H9 (cell line): ENCODE measurements at regions not wholly inside any gene's neighbourhood (a gene's known extent, or its start where the extent isn't known, plus 50 kb on each side); places are given as distances from the start of the nearest gene placed in this dataset.

Experiments
- DNase-seq: peaks from one replicate; pipeline ENCODE4 v3.0.0-alpha.2; 2017
- H2AFZ ChIP-seq: one replicate; pipeline ENCODE4 v1.6.1; 2013; ENCODE audit warnings: mild to moderate bottlenecking, low read length, control low read depth, moderate library complexity
- H2AK5ac ChIP-seq: 2 replicates; pipeline ENCODE4 v1.6.1; 2013; ENCODE audit warnings: low read length, control low read depth, mixed read lengths; ENCODE audit not compliant: insufficient read length
- H2BK120ac ChIP-seq: one replicate; pipeline ENCODE4 v1.6.1; 2013; ENCODE audit warnings: low read depth, mild to moderate bottlenecking, low read length, control low read depth, inconsistent platforms; ENCODE audit not compliant: poor library complexity, severe bottlenecking
- H2BK12ac ChIP-seq: 2 replicates; pipeline ENCODE4 v1.6.1; 2013; ENCODE audit warnings: low read length, control low read depth, mixed read lengths, low read depth; ENCODE audit not compliant: insufficient read length
- H2BK15ac ChIP-seq: 2 replicates; pipeline ENCODE4 v1.6.1; 2013; ENCODE audit warnings: low read depth, low read length, control low read depth
- H2BK20ac ChIP-seq: one replicate; pipeline ENCODE4 v1.6.1; 2013; ENCODE audit warnings: low read depth, mild to moderate bottlenecking, low read length, control low read depth, inconsistent platforms; ENCODE audit not compliant: poor library complexity, severe bottlenecking
- H2BK5ac ChIP-seq: 2 replicates; pipeline ENCODE4 v1.6.1; 2013; ENCODE audit warnings: low read length, control low read depth, mixed read lengths; ENCODE audit not compliant: insufficient read length
- H3K14ac ChIP-seq: 2 replicates; pipeline ENCODE4 v1.6.1; 2013; ENCODE audit warnings: low read length, control low read depth; ENCODE audit not compliant: insufficient read depth
- H3K18ac ChIP-seq: 2 replicates; pipeline ENCODE4 v1.6.1; 2013; ENCODE audit warnings: low read depth, mild to moderate bottlenecking, mixed read lengths, low read length, control low read depth; ENCODE audit not compliant: insufficient read length
- H3K23ac ChIP-seq: 2 replicates; pipeline ENCODE4 v1.6.1; 2013; ENCODE audit warnings: low read length, control low read depth, mixed read lengths, low read depth; ENCODE audit not compliant: insufficient read length
- H3K23me2 ChIP-seq: 2 replicates; pipeline ENCODE4 v1.6.1; 2013; ENCODE audit warnings: low read depth, mild to moderate bottlenecking, mixed read lengths, low read length, control low read depth; ENCODE audit not compliant: insufficient read length, poor library complexity, severe bottlenecking
- H3K27ac ChIP-seq: 2 replicates; pipeline ENCODE4 v1.5.1; 2013; ENCODE audit warnings: low read length, control low read depth, mixed read lengths, low read depth; ENCODE audit not compliant: insufficient read length
- H3K27me3 ChIP-seq: 2 replicates; pipeline ENCODE4 v1.6.1; 2013; ENCODE audit warnings: low read length, control low read depth, inconsistent platforms; ENCODE audit not compliant: insufficient read depth
- H3K4ac ChIP-seq: 2 replicates; pipeline ENCODE4 v1.6.1; 2013; ENCODE audit warnings: low read depth, mild to moderate bottlenecking, control low read depth, inconsistent platforms, low read length, moderate library complexity
- H3K4me1 ChIP-seq: 2 replicates; pipeline ENCODE4 v1.6.1; 2013; ENCODE audit warnings: low read length, control low read depth, inconsistent platforms; ENCODE audit not compliant: insufficient read depth
- H3K4me2 ChIP-seq: 2 replicates; pipeline ENCODE4 v1.6.1; 2013; ENCODE audit warnings: low read length, control low read depth, mixed read lengths; ENCODE audit not compliant: insufficient read length, insufficient read depth
- H3K56ac ChIP-seq: 2 replicates; pipeline ENCODE4 v1.6.1; 2013; ENCODE audit warnings: low read depth, mild to moderate bottlenecking, mixed read lengths, low read length, control low read depth; ENCODE audit not compliant: insufficient read length
- H3K79me1 ChIP-seq: 2 replicates; pipeline ENCODE4 v1.6.1; 2013; ENCODE audit warnings: low read depth, mild to moderate bottlenecking, moderate library complexity, low read length, control low read depth, inconsistent platforms; ENCODE audit not compliant: insufficient read depth, poor library complexity, severe bottlenecking
- H3K79me2 ChIP-seq: 2 replicates; pipeline ENCODE4 v1.6.1; 2013; ENCODE audit warnings: low read length, control low read depth, inconsistent platforms; ENCODE audit not compliant: insufficient read depth
- H3K9ac ChIP-seq: 2 replicates; pipeline ENCODE4 v1.6.1; 2013; ENCODE audit warnings: low read length, control low read depth, mixed read lengths; ENCODE audit not compliant: insufficient read length; ENCODE audit errors: extremely low read depth
- H3K9me3 ChIP-seq: one replicate; pipeline ENCODE4 v1.6.1; 2013; ENCODE audit warnings: low read depth, low read length, inconsistent platforms; ENCODE audit not compliant: control insufficient read depth
- H3T11ph ChIP-seq: one replicate; pipeline ENCODE4 v1.6.1; 2013; ENCODE audit warnings: mild to moderate bottlenecking, low read length, control low read depth, inconsistent platforms
- H4K20me1 ChIP-seq: one replicate; pipeline ENCODE4 v1.6.1; 2013; ENCODE audit not compliant: control insufficient read depth, insufficient read length, insufficient read depth
- H4K5ac ChIP-seq: 2 replicates; pipeline ENCODE4 v1.6.1; 2013; ENCODE audit warnings: low read depth, mild to moderate bottlenecking, mixed read lengths, low read length, control low read depth; ENCODE audit not compliant: insufficient read length
- H4K8ac ChIP-seq: replicated peaks from 2 replicates; pipeline ENCODE4 v1.6.1; 2013; ENCODE audit warnings: low read length, control low read depth, mixed read lengths, low read depth; ENCODE audit not compliant: insufficient read length
- H4K91ac ChIP-seq: 2 replicates; pipeline ENCODE4 v1.6.1; 2013; ENCODE audit warnings: low read depth, mild to moderate bottlenecking, moderate library complexity, mixed read lengths, low read length, control low read depth; ENCODE audit not compliant: insufficient read length
- H3K27ac Mint-ChIP-seq, 3 experiments: 2 replicates in 2 of 3; 3 replicates in 1 of 3; pipeline ENCODE4 v1.8.0; 2020 to 2021; ENCODE audit warnings: mixed read lengths in 3 of 3, mild to moderate bottlenecking in 1 of 3, moderate library complexity in 1 of 3
- H3K27me3 Mint-ChIP-seq: 2 replicates; pipeline ENCODE4 v1.8.0; 2021; ENCODE audit warnings: low read depth, mild to moderate bottlenecking, moderate library complexity, mixed read lengths
- H3K36me3 Mint-ChIP-seq, 3 experiments: 2 replicates in 2 of 3; 3 replicates in 1 of 3; pipeline ENCODE4 v1.8.0; 2020 to 2021; ENCODE audit warnings: low read depth in 3 of 3, mixed read lengths in 3 of 3; ENCODE audit not compliant: insufficient read depth in 1 of 3
- H3K4me1 Mint-ChIP-seq, 2 experiments: 2 replicates each; pipeline ENCODE4 v1.8.0; 2020; ENCODE audit warnings: mixed read lengths in 2 of 2
- H3K4me3 Mint-ChIP-seq, 2 experiments: 2 replicates in 1 of 2; 3 replicates in 1 of 2; pipeline ENCODE4 v1.8.0; 2020 to 2021; ENCODE audit warnings: mild to moderate bottlenecking in 2 of 2, mixed read lengths in 2 of 2, moderate library complexity in 1 of 2
- H3K9me3 Mint-ChIP-seq, 2 experiments: 2 replicates in 1 of 2; 3 replicates in 1 of 2; pipeline ENCODE4 v1.8.0; 2020; ENCODE audit warnings: mild to moderate bottlenecking in 2 of 2, mixed read lengths in 2 of 2, moderate library complexity in 1 of 2
- WGBS: extraction: QIAGEN DNeasy Blood & Tissue Kit; methylation state at CpG from one replicate; pipeline ENCODE4 v1.1.7; 2013; ENCODE audit warnings: missing lambda C conversion rate, low lambda C conversion rate, mixed read lengths; ENCODE audit not compliant: insufficient read length; ENCODE audit errors: extremely low coverage; 5-methylcytosine and 5-hydroxymethylcytosine counted together
- TF ChIP-seq, protein P1 (sequence below): fragments of 200-600 bp; sonication (generic); conservative IDR thresholded peaks from 3 replicates; pipeline ENCODE4 v1.8.0; 2021; ENCODE audit warnings: antibody characterized with exemption, mild to moderate bottlenecking

DNA sequence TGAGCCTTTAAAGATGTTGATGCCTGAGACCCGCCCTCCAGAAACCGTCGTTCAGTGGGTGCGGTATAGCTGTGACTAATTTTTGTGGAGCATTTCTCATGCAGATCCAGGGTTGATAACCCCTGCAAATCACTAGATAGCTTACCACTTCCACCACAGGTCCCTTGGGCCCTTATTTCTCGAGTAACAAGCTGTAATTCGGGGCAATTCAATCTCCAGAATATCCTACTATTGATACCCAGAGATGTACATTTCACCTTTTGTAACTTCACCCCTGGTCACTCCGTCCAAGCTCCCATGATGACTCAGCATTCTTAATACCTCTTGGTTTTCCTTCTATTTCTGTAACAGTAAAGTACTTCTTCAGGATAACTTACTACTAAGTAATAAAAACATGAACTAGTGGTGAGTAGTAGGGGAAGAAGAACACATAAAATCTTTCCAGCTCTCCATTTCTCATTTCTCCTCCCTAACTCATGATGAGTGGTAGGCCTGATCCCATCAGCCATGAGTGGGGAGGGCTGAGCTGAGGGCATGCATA is 71.9 kb upstream of the UBL3 start:
- no peak overlapping the region for H3K27ac ChIP-seq
- no CpG with 5 or more reads among the region's 7 CpGs for WGBS
- H3K9ac ChIP-seq, result no peak overlapping the region
- H2AK5ac ChIP-seq, result no peak overlapping the region
- H4K91ac ChIP-seq, result no peak overlapping the region
- no peak overlapping the region for H3K23ac ChIP-seq
- no peak overlapping the region for H4K5ac ChIP-seq
- H3K79me1 ChIP-seq, result no peaks in the 10 kb centered on the region
- H3K56ac ChIP-seq, result no peak overlapping the region
- TF ChIP-seq, protein P1, sequence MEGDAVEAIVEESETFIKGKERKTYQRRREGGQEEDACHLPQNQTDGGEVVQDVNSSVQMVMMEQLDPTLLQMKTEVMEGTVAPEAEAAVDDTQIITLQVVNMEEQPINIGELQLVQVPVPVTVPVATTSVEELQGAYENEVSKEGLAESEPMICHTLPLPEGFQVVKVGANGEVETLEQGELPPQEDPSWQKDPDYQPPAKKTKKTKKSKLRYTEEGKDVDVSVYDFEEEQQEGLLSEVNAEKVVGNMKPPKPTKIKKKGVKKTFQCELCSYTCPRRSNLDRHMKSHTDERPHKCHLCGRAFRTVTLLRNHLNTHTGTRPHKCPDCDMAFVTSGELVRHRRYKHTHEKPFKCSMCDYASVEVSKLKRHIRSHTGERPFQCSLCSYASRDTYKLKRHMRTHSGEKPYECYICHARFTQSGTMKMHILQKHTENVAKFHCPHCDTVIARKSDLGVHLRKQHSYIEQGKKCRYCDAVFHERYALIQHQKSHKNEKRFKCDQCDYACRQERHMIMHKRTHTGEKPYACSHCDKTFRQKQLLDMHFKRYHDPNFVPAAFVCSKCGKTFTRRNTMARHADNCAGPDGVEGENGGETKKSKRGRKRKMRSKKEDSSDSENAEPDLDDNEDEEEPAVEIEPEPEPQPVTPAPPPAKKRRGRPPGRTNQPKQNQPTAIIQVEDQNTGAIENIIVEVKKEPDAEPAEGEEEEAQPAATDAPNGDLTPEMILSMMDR, result no peak
- no peak overlapping the region for H3T11ph ChIP-seq
- Mint-ChIP-seq H3K27ac (peak overlapping the region in 1 of 3 experiments; percentile 7; a peak in 1 of 7 replicates), H3K36me3 (no peaks in the 10 kb centered on the region), H3K27me3 (peaks cover 4% of the 10 kb centered on the region), H3K4me1 (peaks cover 13 to 21% of the 10 kb centered on the region in 2 experiments), H3K4me3 (no peak overlapping the region), H3K9me3 (no peaks in the 10 kb centered on the region; a peak in 1 of 5 replicates)
- no peaks in the 10 kb centered on the region for H3K27me3 ChIP-seq
- H3K14ac ChIP-seq, result no peak overlapping the region
- no peak overlapping the region for H2BK5ac ChIP-seq
- H3K79me2 ChIP-seq, result no peaks in the 10 kb centered on the region
- DNase-seq, result no peak
- H3K4me2 ChIP-seq, result no peak overlapping the region
- H4K8ac ChIP-seq, result no peak overlapping the region
- no peaks in the 10 kb centered on the region for H4K20me1 ChIP-seq
- no peak overlapping the region for H2BK15ac ChIP-seq
- no peaks in the 10 kb centered on the region for H3K23me2 ChIP-seq
- H2AFZ ChIP-seq, result no peak overlapping the region
- H3K4me1 ChIP-seq, result no peaks in the 10 kb centered on the region; the same call in 1 of the 2 replicates
- H2BK12ac ChIP-seq, result no peak overlapping the region
- H3K4ac ChIP-seq, result no peak overlapping the region
- H2BK120ac ChIP-seq, result no peak overlapping the region
- H3K18ac ChIP-seq, result no peak overlapping the region
- no peak overlapping the region for H2BK20ac ChIP-seq
- no peaks in the 10 kb centered on the region for H3K9me3 ChIP-seq
